ENCODE measurements at regions not wholly inside any gene's neighbourhood (a gene's known extent, or its start where the extent isn't known, plus 50 kb on each side); places are given as distances from the start of the nearest gene placed in this dataset.

GRCh38 chr7:16244469-16244868 is 176.9 kb downstream of the CRPPA start:
- Histone ChIP-seq H3K36me3 (no peaks in the 10 kb centered on the region), H3K27me3 (no peaks in the 10 kb centered on the region), H3K4me3 (no peak overlapping the region), H3K27ac (no peak overlapping the region), H3K4me1 (no peaks in the 10 kb centered on the region), H3K9me3 (no peaks in the 10 kb centered on the region)
- intact Hi-C loops (cut with DNase I; ENCODE audit: low total_unique reads), result no loop called here
- ATAC-seq (no peak), DNase-seq (no peak)
- in situ Hi-C loops (cut with MboI; ENCODE audit: low sequenced_read_pairs in 4 of 4), result no loop called here
- TF ChIP-seq POLR2A (IDR thresholded peaks at IDR 0.05) (no peak), CTCF (IDR thresholded peaks at IDR 0.05 in 4 of 5, conservative IDR thresholded peaks at IDR 0.05 in 1 of 5) (no peak)

GRCh38 chr7:16242920-16243319 is 178.4 kb downstream of the CRPPA start:
- intact Hi-C loops (cut with DNase I; ENCODE audit: low total_unique reads), result no loop called here
- Histone ChIP-seq H3K27me3 (no peaks in the 10 kb centered on the region), H3K9me3 (no peaks in the 10 kb centered on the region), H3K4me3 (no peak overlapping the region), H3K27ac (no peak overlapping the region), H3K4me1 (no peaks in the 10 kb centered on the region), H3K36me3 (no peaks in the 10 kb centered on the region)
- ATAC-seq (no peak), DNase-seq (no peak)
- in situ Hi-C loops (cut with MboI; ENCODE audit: low sequenced_read_pairs in 4 of 4), result no loop called here
- TF ChIP-seq CTCF (IDR thresholded peaks at IDR 0.05 in 4 of 5, conservative IDR thresholded peaks at IDR 0.05 in 1 of 5) (no peak), POLR2A (IDR thresholded peaks at IDR 0.05) (no peak)

- in situ Hi-C loops (cut with MboI; ENCODE audit: low sequenced_read_pairs in 4 of 4), result no loop called here
- ATAC-seq (no peak), DNase-seq (no peak)
- no peak overlapping the region for H3K27ac ChIP-seq
- no peak for TF ChIP-seq POLR2A (IDR thresholded peaks at IDR 0.05)
- TF ChIP-seq CTCF (IDR thresholded peaks at IDR 0.05 in 4 of 5, conservative IDR thresholded peaks at IDR 0.05 in 1 of 5), result no peak
- no peaks in the 10 kb centered on the region for H3K4me1 ChIP-seq
- no peaks in the 10 kb centered on the region for H3K27me3 ChIP-seq
- no peaks in the 10 kb centered on the region for H3K9me3 ChIP-seq
- no peak overlapping the region for H3K4me3 ChIP-seq
- intact Hi-C loops (cut with DNase I; ENCODE audit: low total_unique reads), result no loop called here
- H3K36me3 ChIP-seq, result no peaks in the 10 kb centered on the region
Measured at GRCh38 chr7:16241017-16241416, 180.3 kb downstream of the CRPPA start.

GRCh38 chr7:16236381-16236780 is 185.0 kb downstream of the CRPPA start:
- no peak for ATAC-seq
- no peaks in the 10 kb centered on the region for H3K36me3 ChIP-seq
- TF ChIP-seq CTCF (IDR thresholded peaks at IDR 0.05 in 4 of 5, conservative IDR thresholded peaks at IDR 0.05 in 1 of 5) (no peak), POLR2A (IDR thresholded peaks at IDR 0.05) (no peak)
- H3K4me3 ChIP-seq, result no peak overlapping the region
- intact Hi-C loops (cut with DNase I; ENCODE audit: low total_unique reads) (no loop called here), in situ Hi-C loops (cut with MboI; ENCODE audit: low sequenced_read_pairs in 4 of 4) (no loop called here)
- no peak for DNase-seq
- no peaks in the 10 kb centered on the region for H3K27me3 ChIP-seq
- H3K9me3 ChIP-seq, result no peaks in the 10 kb centered on the region
- no peaks in the 10 kb centered on the region for H3K4me1 ChIP-seq
- H3K27ac ChIP-seq, result no peak overlapping the region
